ENCODE measurements at regions not wholly inside any gene's neighbourhood (a gene's known extent, or its start where the extent isn't known, plus 50 kb on each side); places are given as distances from the start of the nearest gene placed in this dataset.

DNA sequence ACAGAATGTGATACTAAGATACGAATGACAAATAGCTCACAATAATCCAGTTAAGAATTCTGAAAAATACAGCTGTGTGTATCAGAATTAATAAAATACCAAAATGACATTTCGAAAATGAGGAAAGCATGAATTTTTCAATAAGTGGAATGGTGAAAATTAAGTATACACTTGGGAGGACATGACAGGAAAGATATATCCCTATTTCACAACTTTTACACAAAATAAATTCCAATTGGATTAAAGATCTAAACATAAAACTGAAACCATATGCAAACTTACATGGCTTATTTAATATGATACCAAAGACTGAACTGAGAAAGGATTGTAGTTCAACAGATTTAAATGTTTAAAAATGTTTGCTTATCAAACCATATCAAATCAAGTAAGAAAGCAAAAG lies 510.4 kb upstream of the ADAMTS5 start:
- TF ChIP-seq, protein P1, sequence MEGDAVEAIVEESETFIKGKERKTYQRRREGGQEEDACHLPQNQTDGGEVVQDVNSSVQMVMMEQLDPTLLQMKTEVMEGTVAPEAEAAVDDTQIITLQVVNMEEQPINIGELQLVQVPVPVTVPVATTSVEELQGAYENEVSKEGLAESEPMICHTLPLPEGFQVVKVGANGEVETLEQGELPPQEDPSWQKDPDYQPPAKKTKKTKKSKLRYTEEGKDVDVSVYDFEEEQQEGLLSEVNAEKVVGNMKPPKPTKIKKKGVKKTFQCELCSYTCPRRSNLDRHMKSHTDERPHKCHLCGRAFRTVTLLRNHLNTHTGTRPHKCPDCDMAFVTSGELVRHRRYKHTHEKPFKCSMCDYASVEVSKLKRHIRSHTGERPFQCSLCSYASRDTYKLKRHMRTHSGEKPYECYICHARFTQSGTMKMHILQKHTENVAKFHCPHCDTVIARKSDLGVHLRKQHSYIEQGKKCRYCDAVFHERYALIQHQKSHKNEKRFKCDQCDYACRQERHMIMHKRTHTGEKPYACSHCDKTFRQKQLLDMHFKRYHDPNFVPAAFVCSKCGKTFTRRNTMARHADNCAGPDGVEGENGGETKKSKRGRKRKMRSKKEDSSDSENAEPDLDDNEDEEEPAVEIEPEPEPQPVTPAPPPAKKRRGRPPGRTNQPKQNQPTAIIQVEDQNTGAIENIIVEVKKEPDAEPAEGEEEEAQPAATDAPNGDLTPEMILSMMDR (conservative IDR thresholded peaks at IDR 0.05; ENCODE audit: low read length): no peak
- TF ChIP-seq EZH2phosphoT487 (IDR thresholded peaks at IDR 0.05; ENCODE audit: borderline replicate concordance): no peak

Measured in Loucy (cell line).